ENCODE measurements at regions not wholly inside any gene's neighbourhood (a gene's known extent, or its start where the extent isn't known, plus 50 kb on each side); places are given as distances from the start of the nearest gene placed in this dataset.
"Not testable (repeated sequence)": the region's sequence is repeated elsewhere in the genome, so short reads cannot be mapped to it uniquely, and the experiment has no call there.

DNA sequence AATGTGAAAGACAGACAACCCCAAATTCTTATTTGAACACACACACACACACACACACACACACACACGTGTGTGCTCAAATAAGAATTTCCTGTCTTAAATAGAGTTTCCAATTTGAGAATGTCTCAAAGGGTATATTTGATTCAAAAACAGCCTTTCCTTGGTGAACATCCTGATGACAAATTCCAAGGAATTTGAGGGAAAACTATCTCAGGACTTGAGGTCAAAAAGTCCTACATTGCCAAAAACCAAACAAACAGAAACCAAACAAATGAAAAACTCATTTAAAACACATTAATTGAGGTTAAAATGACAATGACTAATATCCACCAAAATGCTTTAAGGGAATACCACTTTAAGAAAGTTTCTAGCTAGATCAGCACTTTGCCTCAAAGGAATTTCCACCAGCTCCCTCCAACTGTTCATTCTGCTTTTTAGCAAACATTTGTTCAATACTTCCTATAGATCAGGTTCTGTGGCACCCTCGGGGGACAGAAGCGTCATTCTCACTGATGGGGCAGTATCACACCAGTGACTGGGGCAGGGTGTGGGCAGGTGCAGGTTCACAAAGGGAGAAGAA, 232.1 kb upstream of the TRIB2 start:
- DNase-seq, result no peak

DNA sequence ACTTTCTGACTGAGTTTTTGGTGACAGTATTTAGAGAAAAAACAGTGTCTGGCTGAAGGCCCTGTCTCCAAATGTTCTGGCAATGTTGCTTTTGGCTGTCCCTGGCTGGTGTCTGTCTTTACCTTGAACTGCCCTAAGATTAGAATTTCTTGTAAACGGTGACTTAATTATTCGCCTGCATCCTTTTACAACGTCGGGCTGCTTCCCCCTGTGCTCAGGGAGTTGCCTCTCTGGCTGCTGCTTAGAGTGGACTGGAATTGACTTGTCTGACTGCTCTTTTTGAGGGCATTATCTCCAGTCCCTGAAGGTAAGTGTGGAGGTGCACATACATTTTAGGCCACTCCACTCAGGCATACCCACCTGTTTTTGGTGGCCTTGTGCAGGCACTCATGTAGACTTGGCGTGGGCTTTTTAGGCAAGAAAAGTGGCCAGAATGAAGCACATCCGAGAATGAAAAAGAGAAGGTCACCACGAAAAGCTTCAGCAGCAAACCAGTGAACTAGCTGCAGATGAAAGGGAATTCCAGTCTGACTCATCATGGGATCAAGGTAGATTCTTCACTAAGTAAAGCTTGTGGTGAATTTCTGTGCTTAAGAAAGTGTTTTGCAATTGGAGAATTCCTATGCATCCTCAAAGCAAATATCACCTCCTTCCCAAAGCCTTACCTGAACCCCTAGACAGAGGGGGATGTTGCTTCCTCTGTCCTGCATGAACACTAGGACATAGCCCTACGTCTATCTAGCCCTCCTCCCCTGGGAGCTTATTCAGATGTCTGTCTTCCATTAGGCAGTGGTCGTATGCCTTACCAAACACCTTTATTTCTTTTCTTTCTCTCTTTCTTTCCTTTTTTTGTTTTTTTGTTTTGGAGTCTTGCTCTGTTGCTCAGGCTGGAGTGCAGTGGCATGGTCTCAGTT, 230.3 kb upstream of the TRIB2 start:
- no peak for DNase-seq

DNA sequence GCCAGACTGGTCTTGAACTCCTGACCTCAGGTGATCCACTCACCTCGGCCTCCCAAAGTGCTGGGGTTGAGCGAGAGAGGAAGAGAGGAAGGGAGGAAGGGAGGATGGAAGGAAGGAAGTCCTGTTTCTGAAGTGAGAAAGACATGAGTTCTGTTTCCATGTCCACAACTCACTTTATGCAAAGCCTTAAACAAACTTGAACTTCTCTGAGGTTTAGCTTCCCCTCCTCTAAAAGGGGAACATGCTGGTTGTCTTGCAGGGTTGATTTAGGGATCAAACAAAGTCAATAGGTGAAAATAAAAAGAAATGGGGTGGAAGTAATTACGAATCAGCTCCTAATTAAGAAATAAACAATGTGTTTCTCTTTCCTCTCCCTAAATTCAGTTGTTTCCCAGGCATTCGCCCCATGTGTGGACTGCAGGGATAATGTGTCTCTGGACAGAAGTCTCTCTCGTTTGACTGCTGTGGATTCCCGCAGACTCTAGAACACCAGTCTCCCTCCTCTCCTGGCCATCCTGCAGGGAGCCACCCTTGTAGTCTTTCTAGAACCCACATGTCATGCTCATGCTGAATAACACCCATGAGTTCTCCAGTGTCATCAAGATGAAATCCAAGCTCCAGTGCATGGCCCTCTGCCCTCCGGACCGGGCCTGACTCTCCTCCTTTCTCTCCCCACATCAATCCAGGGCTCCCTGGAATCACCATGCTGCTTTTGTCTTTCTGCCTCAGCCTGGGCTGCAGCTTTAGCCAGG, 229.3 kb upstream of the TRIB2 start:
- no peak for DNase-seq

DNA sequence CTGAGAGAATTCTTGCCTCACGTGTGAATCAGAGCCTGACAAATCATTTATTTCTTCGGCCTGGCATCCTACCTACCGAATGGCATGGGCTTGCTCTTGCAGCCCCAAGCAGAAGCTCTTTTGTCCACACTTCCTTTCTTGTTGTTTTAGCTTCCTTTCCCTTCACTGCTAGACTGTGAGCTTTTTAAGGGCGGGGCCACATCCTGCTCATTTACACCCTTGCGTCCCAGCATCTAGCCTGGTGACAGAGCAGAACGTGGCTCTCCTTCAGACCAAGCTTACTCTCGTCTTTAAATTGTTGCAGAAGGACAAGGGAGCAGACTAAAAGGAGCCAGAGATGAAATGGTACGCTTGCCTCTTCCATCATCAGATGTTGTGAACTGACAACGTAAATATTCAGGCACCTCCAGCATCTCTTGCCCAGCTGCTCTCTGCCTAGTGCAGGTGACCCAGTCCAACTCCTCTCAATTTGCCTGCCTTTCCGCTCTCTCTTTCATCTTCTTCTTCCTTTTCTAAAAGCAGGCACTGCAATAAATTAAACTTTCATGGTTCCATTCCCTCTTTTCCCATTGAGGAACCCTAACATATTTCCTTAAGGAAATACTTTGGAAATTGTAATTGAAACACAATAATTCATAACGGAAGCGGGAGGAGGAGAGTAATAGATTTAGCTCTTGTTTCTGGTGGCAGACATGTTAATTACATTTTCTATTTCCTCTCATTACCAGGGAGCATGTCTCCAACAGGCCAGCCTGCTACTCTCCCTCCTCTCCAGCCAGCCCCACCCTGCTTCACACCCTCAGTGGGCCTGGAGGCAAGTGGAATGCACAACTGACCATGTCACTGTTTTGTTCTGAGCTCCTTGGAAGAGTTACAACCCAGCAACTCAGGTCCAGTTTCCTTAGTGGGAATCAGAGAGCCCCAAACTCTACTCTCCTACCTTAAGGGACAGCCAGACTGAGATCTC, 228.1 kb upstream of the TRIB2 start:
- DNase-seq, result no peak

DNA sequence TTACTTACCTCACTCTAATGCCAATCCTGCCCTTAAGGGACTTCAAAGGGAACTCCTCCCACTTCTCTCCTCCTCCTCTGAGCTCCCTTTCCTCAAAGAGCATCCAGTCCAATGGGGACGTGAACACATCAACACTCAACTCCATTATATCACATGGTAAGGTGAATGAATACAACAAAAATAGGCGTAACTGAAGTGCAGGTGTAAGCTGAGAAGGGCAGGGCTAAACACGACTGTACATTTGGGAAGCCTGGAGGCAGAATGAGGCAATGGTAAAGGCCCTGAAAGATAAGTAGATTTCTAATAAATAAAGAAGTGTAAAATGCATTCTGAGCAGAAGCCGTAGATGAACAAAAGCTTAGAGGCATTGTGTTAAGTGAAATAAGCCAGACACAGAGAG, 226.1 kb upstream of the TRIB2 start:
- no peak for DNase-seq

DNA sequence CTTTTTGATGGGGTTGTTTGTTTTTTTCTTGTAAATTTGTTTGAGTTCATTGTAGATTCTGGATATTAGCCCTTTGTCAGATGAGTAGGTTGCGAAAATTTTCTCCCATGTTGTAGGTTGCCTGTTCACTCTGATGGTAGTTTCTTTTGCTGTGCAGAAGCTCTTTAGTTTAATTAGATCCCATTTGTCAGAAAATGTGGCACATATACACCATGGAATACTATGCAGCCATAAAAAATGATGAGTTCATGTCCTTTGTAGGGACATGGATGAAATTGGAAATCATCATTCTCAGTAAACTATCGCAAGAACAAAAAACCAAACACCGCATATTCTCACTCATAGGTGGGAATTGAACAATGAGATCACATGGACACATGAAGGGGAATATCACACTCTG, 224.4 kb upstream of the TRIB2 start:
- not testable (repeated sequence) for DNase-seq

DNA sequence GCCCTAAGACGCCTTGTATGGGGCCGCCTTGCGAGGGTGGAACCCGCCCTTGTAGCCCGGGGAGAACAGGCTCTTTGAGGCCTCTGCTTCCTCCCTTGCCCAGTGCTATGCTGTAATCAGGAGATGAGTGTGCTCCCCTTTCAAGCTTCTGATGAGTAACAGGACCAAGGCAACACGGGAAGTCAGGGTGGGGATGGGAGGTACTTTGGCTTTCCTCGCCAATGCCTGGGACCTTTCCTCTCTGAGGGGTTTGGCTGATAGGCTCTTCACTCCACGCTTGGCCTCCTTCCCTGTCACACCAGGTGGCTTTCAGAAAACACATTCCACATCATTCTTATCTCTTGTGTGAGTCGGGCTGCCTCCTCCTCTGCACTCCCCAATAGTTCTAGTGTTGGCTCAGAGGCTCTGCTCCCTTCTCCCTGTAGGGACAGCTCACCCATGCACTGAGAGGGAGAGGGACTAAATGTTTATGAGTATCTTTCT, 223.7 kb upstream of the TRIB2 start:
- no peak for DNase-seq

DNA sequence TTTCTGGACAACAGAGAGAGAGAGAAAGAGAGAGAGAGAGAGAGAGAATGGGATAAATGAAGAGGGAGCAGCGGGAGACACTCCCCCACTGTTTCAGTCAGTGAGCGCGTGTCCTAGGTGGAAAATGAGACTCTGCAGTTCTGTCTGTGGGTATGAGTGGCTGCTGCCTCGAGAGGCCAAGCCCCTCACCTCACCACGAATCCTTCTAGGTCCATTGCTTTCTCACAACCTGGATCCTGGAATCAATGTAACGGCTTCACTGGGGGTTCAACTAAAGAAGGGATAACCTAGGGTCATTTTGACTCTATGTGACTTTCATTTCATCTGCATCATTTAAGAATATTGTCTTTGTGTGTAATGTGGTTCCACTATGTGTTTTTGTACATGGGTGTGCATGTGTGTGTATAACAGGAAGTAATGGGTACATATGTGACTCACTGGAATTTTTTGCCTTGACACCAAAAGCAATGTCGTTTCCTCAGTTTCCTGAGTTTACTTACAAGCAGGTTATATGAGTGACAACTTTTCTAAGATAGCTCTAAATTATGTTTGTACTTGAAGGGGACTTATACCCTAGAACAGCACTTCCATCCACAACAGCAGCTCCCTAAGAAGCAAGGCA, 221.4 kb upstream of the TRIB2 start:
- no peak for DNase-seq

DNA sequence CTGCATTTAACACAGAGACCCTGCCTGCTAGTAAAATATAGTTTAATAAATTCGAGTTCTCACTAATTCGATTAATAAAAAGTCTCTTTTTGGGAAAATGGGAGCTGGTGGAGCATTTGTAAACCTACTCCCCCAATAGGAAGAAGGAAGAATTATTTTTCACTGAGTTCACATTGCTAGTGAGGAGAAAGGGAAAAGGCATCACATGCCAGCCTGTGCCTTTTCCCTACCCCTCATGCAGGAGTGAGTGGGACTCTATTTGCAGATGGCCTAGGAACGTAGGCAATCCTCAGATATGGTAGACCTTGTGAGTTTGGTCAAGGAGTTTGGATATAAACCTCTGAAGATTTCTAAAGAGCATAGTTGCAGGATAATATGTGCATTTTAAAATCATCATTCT, 218.4 kb upstream of the TRIB2 start:
- no peak for DNase-seq

DNA sequence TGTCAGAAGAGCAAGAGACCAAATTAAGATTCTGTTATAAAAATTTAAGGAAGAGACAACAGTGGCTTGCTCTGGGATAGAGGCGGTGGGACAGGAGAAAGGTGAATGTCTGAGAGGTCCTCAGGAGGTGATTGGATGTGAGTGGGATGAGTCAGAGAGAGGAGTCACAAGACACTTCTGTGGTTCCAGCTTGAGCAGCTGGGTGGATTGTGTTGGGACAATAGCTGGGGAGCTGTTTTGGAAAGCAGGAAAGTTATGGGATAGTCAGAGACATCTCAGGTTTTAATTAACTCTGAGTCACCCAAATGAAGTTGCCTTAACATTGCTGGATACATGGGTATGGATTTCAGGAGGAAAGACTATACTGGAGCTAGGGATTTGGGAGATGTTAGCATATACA, 218.0 kb upstream of the TRIB2 start:
- DNase-seq, result no peak

DNA sequence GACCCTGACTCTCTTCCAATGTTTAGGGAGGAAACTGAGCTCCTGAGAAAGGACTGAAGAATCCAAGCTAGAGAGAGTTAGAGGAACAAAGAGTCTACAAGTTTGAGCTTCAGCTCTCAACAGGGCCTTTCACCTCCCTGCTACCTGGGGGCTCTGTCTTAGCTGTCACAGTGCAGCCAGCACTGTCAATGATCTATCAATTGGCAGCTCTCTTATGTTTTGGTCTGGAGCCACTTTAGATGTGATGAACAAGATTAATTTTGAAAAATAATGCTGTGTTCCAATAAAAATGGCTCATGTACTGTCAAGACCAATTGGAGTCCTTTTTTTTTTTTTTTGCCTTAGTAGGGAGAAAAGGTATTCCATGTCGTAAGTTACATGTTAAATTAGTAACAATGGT, 215.8 kb upstream of the TRIB2 start:
- DNase-seq, result no peak

DNA sequence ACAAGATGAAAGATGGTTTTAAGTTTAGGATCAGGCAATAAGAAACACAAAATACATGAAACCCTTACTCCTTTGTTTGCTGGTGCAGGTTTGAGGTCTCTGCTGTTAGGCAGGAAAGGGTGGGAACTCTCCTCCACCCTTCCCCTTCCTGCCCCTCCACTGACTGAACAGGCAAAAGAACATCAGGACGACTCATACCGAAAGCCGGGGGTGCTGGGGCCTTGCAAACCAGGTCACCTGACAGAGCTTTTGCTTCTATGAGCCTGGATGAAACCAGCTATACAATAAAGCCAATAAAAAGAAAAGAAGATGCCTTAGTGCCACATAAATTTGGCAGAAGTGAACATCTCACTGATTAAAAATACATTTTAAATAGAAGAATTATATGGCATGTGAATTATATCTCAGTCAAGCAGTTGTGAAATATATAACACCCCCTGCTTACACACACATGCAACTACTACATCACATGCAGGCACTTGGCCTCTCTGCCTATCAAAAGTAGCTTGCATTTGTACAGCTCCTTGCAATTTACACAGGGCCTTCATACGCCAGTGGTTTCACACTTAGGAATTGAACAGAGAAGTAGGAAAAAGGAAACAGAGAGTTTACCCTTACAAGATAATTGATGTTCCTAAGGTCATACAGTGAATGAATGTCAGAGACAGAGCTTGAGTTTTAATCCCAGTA, 215.1 kb upstream of the TRIB2 start:
- DNase-seq, result no peak

DNA sequence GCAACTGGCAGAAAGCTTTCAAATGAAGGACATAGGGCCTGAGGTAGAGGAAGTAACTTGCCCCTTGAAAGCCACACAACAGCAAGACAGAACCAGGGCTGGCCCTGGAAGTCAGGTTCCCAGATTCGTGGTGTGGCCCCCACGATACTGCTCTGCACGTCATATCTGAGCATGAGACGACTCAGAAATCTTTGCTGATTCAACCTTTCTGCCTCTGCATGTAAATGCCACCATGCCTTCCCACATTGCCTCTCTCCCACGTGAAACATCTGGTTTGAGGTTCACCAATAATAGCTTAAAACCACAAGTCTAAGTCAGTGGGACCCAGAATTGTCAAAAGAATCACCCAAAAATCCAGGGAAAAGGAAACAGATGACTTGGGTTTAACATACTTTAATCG, 214.0 kb upstream of the TRIB2 start:
- no peak for DNase-seq

DNA sequence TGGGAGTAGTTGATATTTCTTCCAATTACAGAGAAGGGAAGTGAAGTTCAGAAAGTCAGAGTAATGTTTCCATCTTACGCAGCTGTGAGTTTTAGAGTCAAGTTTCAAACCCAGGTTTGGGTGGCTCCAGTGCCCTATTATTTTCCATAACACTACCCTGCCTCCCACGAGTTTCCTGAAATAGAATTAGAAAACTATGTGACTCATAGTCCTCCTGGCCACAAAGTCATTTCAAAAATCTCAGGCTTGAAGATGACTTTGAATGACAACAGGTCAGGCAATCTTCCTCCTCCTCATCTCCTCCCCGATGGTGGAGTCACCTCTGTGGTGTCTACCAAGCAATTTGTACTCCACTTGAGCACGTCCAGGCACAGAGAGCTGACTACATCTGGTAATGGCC, 212.3 kb upstream of the TRIB2 start:
- no peak for DNase-seq

DNA sequence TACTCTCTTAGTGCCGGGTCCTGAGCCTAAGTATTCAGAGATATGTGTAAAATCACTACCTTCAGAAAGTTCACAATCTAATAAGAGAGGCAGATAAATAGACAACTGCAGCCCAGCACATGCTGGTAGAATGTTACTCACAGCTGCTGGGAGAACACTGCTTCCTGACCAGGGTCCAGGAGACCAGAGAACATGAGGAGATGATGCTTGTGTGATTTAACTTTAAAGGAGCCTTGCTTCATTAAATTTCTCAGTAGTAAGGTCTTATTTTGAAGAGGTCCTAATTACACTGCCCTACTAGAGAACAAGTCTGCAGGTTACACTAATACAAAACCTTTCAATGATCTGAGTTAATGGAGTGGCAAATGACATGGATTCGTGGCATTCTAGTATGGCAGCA, 209.9 kb upstream of the TRIB2 start:
- no peak for DNase-seq

DNA sequence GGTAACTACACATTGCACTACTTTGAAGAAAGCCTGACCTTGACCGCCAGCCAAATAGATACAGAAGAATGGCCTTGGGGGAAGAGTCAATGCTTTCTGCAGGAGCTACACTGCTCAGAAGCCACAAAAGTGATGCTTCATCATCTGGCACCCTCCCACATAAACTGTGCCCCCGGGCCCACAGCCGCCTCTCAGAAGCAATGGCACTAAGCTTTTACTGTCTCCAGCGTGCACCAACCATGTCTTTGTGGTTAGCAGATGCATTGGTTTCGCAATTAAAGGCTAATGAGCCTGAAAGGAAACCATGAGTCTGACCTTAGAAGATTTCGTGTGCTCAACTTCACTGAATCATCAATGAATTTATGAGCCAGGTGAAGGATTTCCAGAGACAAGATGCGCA, 209.4 kb upstream of the TRIB2 start:
- DNase-seq, result no peak

DNA sequence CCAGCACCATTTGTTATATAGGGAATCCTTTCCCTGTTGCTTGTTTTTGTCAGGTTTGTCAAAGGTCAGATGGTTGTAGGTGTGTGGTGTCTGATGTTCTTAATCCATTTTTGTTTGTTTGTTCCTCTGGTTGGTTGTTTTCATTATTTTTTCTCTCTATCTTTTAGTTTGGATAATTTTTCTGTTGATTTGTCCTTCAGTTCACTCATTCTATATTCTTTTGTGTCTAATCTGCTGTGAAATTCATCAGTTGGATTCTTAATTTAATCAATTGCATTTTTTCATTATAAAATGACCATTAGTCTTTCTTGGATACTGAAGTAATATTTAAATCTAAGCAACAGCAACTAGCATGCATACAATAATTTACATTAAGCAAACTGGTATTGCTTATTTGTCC, 206.7 kb upstream of the TRIB2 start:
- no peak for DNase-seq

DNA sequence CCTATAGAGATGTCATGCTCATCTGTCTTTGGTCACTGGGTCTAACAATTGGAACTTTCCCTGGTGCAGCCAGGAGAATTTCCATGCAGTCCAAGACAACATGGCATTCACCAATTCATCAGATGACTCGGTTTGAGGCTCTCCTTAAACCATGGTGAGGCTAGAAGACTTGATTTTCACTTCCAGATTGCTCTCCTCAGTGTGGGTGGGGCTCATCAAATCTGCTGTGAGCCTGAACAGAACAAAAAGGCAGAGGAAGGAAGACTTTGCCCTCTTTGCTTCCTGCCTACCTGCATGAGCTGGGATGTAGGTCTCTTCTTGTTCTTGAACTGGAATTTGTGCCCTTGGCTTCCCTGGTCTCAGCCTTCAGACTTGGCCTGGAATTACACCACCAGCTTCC, 203.4 kb upstream of the TRIB2 start:
- no peak for DNase-seq

DNA sequence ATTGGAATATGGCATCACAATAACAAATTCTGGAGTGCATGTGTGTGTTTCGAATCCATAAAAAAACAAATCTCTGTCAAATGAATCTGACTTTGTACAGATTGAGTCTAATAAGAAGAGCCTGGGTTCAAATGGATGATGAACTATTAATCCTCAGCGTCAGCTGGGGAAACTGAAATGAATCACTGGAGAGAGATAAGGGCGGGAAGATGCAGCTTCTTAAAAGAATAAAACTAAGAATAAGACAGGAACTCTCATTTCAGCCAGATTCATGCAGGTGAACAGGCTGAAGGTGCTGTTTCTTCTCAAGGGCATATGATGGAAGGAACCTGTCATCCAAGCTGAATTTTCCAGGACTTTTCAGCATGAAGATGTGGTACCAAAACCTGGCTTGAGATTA, 202.6 kb upstream of the TRIB2 start:
- no peak for DNase-seq

DNA sequence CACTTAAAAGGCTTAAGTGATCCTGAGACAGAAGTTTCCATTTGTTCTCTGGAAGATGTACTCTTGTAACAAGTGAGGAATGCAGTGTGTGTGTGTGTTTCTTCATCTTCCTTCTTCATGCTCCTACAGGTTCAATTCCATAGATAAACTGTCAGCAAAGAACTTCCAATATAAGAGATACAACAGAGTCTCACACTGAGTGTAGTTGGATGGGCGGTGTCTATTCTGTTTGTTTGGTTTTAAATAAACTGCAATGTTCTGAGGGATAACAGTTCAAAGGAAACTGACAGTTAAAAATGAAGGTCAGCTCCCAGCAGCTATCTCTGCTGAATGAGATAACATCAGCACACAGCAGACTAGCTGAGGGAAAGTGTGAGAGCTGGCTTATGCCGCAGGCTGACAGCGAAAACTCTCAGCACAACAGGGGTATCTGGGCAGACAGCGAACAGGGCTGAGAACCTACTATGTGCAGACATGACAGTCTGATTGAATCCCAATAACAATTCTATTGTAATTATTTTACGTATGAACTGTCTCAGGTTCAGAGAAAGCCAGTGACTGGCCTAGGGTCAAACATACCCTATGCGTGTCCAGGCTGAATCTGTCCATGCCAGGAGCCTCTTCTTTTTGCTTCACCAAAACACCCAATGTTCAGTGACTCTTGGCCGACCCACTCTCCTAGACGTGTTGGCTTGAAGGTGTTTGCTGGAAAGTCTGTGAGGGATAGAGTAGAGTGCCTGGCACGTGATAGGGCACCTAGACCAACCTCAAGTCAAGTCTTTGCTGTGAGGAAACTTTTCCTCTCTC, 201.9 kb upstream of the TRIB2 start:
- DNase-seq, result no peak

DNA sequence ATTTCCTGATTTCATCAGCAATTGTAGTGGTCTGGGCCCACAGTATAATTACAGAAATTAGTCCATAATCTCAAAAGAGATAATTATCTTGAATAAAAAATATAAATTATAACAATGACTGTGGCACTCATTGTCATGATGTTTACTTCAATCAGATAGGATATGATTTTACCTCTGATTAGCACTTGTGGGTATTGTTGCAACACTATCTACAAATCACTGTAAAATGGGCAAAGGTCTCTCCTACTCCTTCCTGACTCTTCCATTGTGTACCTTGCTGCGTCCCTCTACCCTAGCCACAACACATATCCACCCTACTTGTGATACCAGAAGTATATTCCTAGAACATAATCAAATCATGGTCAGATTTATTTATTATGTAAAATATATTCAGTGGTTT, 200.9 kb upstream of the TRIB2 start:
- DNase-seq, result no peak

Measured in NCI-H526 (cell line).